ENCODE measurements at regions not wholly inside any gene's neighbourhood (a gene's known extent, or its start where the extent isn't known, plus 50 kb on each side); places are given as distances from the start of the nearest gene placed in this dataset.
"Not testable (repeated sequence)": the region's sequence is repeated elsewhere in the genome, so short reads cannot be mapped to it uniquely, and the experiment has no call there.

DNA sequence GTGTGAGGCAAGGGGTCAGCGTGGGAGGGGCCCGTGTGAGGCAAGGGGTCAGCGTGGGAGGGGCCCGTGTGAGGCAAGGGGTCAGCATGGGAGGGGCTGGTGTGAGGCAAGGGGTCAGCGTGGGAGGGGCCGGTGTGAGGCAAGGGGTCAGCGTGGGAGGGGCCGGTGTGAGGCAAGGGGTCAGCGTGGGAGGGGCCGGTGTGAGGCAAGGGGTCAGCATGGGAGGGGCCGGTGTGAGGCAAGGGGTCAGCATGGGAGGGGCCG is 119.2 kb downstream of the SEPTIN14 start:
- not testable (repeated sequence) for DNase-seq (ENCODE audit: low spot score)

DNA sequence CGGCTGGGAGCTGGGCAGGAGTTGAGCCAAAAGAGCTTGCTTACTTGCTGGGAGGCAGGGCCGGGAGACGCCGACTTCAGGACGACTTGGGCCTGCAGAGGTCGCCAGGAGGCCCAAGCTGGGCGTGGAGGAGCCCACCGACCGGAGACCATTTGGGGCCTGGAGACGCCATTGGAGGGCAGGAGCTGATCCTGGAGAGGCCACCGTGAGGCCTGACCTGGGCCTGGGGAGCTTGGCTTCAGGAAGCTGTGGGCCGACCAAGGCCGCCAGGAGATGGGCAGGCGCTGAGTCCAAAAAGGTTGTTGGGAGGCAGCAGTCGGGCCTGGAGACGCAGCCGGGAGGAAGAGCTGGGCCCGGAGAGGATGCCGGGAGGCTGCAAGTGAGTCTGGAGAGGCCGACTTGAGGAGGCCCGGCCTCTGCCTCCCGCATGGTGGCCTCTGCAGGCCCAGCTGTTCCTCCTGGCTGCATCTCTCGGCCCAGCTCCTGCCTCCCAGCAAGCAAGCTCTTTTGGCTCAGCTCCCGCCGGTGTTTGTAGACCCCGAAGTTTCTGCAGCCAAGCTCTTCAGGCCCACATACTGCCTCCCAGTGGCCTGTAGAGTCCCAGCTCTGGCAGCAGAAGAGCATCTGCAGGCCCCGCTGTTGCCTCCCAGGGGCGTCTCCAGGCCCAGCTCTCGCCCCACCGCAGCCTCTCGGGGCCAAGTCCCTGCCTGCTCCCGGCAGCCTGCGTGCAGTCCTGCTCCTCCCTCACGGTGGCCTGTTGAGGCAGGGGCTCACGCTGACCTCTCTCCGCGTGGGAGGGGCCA is 119.7 kb downstream of the SEPTIN14 start:
- DNase-seq (ENCODE audit: low spot score): not testable (repeated sequence)

DNA sequence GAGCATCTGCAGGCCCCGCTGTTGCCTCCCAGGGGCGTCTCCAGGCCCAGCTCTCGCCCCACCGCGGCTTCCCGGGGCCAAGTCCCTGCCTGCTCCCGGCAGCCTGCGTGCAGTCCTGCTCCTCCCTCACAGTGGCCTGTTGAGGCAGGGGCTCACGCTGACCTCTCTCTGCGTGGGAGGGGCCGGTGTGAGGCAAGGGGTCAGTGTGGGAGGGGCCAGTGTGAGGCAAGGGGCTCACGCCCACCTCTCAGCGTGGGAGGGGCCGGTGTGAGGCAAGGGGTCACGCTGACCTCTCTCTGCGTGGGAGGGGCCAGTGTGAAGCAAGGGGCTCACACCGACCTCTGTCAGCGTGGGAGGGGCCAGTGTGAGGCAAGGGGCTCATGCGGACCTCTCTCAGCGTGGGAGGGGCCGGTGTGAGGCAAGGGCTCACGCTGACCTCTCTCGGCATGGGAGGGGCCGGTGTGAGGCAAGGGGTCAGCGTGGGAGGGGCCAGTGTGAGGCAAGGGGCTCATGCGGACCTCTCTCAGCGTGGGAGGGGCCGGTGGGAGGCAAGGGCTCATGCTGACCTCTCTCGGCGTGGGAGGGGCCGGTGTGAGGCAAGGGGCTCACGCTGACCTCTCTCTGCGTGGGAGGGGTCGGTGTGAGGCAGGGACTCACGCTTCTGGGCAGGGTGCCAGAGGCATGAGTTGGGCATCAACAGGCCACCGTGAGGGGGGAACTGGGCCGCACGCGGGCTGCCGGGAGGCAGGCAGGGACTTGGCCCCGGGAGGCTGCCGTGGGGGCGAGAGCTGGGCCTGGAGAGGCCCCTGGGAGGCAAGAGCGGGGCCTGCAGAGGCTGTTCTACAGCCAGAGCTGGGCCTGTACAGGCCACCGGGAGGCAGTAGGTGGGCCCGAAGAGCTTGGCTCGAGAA is 120.6 kb downstream of the SEPTIN14 start:
- DNase-seq (ENCODE audit: low spot score): not testable (repeated sequence)

DNA sequence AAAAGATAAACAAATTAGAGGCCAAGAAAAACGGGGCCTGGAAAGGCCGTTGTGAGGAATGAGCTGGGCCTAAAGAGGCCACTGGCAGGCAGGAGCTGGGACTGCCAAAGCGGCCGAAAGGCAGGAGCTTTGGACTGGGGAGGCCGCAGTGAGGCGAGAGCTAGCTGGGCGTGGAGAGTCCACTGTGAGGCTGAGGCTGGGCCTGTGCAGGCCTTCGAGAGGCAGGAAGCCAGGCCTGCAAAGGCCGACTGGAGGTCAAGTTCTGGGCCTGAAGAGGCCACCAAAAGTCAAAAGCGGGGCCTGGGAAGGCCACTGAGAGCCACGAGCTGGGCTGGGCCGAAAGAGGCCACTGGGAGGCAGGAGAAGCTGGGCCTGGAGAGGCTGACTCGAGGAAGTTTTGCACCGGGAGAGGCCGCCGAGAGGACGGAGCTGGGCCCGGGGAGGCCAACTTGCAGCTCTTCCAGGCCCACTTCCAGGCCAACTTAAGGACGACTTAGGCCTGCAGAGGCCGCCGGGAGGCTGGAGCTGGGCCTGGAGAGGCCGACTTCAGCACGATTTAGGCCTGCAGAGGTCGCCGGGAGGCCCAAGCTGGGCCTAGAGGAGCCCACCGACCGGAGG is 121.8 kb downstream of the SEPTIN14 start:
- DNase-seq (ENCODE audit: low spot score): not testable (repeated sequence)

DNA sequence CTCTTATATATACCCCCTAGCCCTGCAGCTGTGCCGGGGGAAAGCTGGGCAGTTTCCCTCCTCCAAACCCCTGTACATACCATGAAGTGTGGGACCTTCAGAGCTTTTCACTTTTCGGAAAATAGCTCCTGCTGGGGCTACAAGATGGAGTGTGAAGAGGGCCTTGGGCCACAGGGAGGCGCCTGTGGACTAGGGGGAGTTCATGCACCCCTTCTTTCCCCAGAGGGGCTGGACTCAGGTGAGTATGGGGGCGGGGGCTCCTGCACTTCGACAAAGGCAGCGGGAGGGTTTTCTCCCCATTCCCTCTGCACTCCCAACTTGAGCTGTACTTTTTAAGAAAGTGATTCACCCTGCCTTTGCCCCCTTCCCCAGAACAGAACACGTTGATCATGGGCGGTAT is 122.5 kb downstream of the SEPTIN14 start:
- not testable (repeated sequence) for DNase-seq (ENCODE audit: low spot score)

DNA sequence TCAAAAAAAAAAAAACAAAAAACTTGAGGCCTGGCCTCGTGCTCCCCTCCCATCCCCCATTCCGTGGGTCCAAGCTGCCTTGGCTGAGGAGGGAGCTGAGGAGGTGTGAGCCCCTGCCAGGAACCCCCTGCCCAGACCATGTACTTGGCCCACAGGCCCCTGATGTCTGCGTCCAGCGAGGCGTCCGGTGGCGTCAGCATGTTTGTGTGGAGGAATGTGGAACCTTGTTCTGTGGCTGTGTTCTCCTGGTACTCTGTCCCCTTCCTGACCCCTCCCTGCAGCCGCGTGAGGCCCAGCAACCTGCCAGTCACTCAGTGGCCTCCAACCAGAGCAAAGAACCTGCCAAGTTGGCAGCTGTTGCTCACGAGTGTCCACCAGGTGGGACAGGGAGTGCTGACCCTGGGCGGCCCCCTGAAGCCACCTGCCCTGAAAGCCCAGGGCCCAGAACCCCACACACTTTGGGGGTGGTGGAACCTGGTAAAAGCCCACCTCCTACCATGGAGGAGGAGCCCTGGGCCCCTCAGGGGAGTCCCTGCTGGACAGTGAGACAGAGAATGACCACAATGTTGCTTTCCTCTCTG is 125.8 kb downstream of the SEPTIN14 start:
- not testable (repeated sequence) for DNase-seq (ENCODE audit: low spot score)

DNA sequence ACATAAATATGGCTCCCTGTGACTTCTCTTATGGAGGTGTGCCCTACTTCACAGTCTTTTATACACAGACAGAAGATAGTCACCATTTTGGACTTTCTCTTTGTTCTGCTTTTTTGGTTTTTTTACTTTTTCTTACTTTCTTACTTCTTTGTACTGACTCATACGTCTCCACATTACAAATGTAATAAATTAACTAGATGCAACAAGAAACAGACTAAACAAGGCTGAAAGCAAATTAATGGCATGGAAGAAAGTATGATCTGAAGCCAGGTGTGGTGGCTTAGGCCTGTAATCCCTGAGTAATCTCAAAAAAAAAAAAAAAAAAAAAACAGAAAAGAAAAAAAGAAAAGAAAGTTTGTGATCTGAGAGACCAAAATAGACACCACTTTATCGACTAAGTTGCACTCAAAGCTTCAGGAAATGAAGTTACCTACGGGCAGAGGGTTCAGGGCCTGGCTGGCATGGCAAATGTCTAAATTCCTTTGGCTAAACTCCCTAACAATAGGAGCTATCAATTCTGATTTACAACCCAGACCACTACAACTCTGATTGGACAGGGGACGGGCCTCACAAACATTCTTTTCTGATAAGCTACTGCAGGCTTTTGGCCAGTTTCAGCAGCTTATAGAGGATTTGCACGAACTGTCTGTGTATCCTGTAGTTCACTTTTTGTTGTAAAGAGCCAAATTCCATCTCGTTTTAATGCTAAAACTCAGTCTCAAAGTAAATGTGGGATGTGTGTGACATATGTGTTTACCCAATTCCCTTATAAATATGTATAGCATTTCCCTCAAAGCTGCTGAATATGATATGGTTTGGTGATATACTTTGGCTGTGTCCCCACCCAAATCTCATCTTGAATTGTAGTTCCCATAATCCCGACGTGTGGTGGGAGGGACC is 129.1 kb downstream of the SEPTIN14 start:
- DNase-seq (ENCODE audit: low spot score): no peak

DNA sequence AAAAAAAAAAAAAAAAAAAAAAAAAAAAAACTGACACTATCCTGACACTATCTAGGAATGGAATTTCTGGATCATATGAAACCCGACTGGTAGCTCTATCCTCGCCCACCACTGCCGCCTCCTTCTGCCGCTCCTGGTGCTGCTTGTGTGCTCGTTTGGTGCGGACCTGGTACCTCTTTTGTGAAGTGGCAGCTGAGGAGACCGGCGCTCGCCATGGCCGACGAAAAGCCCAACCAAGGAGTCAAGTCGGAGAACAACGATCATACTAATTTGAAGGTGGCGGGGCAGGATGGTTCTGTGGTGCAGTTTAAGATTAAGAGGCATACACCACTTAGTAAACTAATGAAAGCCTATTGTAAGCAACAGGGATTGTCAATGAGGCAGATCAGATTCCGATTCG is 130.6 kb downstream of the SEPTIN14 start:
- DNase-seq (ENCODE audit: low spot score): no peak

DNA sequence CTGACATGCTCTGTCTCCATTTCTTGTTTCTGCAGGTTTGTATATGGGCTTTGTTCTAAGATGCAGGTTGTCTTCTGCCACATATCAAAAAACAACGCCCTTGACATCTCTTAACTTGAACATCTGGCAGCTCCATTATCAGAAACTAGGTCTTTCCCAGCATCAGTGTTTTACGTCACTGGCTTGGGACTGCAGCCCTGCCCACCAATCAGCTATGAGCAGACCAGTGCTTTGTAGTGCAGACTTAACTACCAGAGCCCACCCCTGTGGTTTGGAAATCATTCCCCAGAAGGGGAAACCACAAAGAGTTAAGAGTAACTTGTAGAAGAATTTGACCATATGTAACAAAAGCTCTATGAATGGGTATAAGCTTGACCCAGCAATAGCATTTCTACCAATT is 132.4 kb downstream of the SEPTIN14 start:
- DNase-seq (ENCODE audit: low spot score): no peak

DNA sequence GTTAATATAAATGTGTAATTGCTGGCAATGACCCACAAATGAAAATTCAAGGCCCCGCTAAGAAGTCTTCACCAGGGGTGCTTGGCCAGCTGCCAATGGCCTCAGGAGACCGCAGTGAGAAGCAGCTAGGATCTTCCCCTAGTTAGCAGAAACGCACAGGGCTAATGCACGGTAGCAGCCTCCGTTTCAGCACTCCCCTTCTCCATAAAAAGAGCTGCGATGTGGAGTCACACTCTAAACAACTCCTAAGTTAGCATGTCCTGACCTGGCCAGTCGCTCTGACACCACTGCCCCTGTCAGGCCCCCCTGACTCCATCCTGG is 139.0 kb downstream of the SEPTIN14 start:
- DNase-seq (ENCODE audit: low spot score): no peak

DNA sequence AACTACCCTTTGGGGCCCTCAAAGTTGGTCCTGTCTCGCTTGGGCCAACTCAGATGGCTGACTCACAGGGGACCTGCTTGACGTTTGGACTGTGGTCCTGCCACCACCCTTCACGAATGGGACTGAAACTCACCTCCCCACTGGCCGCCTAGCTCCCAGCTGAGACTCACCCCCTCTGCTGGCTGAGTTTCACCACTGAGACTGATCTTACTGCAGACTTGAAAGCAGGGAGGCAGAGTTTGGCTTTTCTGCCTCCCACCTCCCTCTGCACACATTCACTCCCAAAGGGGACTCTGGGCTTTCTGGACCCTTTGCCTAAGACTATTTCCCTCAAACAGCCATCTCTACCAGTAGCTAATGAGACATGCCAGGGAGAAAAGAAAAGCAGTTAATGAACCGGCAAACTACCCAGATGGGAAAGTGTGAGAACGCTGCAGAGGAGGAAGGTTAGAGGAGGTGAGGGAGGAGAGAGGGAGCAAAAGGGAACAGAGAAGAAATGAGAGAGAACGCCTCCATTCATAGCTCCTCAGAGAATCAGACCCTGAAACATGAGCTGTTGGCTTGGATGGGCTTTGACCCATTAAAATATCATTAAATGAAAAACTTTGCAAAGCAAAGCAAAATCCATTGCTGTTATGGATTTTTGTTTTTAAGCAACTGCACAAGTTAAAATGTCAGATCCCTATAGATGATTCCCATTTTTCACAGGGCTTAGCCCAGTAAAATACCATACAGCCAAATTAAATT is 139.5 kb downstream of the SEPTIN14 start:
- not testable (repeated sequence) for DNase-seq (ENCODE audit: low spot score)

DNA sequence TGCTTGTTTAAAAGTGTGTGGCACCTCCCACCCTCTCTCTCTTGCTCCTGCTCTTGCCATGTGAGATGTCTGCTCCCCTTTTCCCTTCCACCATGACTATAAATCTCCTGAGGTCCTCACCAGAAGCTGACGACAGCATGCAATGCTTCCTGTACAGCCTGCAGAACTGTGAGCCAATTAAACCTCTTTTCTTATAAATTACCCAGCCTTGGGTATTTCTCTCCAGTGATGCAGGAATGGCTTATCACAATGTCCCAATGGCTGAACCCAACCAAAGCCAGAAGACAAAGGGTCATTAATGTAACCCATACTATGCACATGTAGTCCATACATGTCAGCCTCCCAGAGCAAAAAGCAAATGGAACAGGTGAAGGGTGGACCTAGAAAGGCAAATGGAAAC is 141.5 kb downstream of the SEPTIN14 start:
- DNase-seq (ENCODE audit: low spot score): not testable (repeated sequence)

DNA sequence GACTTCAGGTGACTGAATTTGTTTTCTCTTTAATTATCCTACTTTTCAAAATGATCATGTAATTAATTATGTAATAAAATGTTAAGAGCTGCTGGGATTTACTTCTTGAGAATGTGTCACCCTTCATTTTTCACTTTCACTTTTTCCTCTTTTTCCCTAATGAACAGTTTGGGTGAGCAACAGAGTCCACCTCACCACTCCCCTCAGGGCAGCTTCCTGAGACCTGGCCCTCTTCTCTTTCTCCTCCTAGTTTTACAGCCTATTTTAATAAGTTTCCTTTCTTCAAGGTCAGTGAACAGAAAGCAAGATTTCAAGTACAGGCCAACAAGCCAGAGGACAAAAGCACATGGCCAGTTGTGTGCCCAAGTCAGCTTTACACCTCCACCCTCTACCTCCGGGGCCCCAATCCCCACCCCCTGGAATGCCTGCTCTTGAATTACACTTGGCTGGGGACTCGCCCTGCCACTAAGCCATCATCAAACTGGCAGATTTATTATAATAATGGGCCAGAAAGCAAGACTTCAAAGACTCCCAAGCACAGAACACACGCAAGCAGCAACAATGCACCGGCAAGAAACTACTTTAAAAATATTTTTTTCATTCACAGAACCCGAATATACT is 143.1 kb upstream of the VOPP1 start:
- not testable (repeated sequence) for DNase-seq (ENCODE audit: low spot score)

DNA sequence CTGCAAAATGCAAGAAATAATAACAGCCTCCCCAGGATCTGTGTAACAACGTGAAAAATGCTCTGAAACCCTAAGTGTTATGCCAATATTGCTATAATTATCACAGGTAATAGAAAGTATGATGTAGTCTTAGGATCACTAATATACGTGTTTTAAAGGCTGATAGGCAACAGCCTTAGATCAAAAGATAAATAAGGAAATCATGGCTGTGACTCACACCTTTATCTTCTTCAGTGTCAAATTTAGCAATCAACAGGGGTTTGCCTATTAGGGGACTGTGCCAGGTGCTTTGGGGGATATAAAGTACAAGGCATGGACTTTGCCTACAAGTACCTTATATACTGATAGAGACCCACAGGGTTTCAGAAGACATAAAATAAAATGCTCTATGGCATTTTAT is 142.1 kb upstream of the VOPP1 start:
- not testable (repeated sequence) for DNase-seq (ENCODE audit: low spot score)

DNA sequence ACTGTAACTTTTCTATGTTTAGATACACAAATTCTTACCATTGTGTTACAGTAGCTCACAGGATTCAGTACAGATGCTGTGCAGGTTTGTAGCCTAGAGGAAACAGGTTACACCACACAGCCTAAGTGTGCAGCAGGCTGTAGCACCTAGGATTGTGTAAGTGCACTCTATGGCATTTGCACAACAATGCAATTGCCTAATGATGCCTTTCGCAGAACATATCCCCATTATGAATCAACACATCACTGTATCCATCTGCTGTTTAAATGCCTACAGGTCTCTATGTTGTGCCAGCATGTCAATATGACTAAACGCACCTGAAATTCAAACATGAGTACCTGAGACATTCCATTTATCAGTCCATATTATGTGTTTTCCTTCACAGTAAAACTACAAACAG is 138.0 kb upstream of the VOPP1 start:
- DNase-seq (ENCODE audit: low spot score): not testable (repeated sequence)

DNA sequence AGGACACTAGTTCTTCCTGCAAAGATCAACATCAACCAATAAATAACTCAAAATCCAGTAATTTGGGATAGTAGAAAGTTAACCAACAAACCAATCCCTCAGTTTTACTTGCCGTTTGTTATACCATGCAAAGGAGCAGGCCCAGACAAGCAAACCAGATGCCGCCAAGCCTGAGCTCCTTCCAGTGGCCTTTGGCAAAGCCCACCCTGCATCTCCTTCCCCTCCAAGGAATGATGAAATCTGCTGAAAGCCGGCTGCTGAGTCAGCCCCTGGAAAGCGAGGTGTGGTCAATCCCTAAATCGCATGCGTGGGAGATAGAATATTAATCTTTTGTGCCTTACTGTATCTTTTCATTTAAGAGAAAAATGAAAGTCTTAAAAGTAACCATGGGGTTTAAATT is 135.7 kb upstream of the VOPP1 start:
- not testable (repeated sequence) for DNase-seq (ENCODE audit: low spot score)

DNA sequence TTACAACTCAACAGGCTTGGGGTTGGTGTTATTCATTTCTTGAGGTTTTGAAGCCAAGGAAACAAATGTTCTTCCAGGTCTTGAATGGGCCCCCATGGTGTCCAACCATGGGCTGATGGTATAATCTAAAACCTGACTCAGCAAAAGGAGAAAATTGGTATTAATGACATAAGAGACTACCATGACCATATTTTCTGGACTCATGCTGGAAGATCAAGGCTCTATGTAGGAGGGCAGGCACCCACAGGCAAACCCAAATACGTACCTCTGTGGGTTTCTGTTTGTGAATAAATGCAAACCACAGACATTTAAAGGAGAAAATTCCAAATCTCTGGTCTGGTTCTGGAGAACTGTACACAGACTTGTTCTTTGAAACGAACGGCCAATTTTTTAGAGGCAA is 135.1 kb upstream of the VOPP1 start:
- DNase-seq (ENCODE audit: low spot score): not testable (repeated sequence)

DNA sequence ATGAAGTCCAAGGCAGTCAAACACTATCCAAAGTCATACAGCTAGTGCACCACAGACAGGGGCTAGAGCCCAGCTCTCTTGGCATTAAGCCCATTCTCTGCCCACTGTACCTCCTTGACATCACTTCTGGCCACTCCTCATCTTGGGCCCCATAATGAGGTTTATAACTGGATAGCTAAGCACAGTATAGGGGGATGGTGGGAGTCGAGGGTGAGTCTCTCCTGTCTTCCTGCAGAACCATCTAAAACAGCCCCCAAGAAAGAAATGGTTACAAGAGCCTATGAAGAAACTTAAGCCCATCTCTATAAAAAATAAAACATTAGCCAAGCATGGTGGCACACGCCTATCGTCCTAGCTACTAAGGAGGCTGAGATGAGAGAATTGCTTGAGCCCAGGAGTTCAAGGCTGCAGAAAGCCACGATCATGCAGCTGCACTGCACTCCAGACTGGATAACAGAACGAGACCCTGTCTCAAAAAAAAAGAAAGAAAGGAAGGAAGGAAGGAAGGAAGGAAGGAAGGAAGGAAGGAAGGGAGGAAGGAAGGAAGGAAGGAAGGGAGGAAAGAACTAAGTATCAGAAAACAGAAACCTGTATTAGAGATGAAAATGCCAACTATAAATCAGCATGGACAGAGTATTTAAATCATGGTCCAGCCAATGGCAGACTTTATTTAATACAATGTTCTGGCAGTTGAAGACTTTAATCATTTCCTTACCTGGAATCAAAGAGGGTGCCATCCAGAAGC is 134.3 kb upstream of the VOPP1 start:
- not testable (repeated sequence) for DNase-seq (ENCODE audit: low spot score)

DNA sequence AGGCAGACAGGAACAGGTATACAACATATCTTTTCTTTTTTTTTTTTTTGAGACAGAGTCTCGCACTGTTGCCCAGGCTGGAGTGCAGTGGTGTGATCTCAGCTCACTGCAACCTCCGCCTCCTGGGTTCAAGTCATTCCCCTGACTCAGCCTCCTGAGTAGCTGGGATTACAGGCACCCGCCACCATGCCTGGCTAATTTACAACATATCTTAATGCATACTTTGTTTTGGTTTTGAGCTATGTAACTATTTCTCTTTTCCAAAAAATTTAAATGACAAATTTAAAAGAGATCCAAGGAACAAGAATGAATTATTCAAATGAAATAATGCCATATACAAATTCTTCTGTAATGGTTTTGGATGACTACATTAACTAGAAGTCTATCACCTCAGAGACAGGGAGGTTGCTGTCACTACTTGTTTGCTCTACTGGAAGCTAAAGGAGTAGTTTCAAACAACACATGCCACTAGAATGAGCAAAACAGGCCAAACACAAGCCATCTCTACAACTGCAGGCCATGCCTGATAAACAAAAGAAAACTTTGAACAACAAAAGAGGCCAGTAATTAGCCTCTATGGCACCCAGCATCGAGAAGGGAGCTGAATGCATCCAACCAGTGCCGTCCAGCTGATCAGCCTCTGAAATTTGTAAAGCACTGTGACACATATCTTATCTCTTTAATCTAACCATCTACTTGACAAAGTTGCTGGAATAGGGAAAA is 133.6 kb upstream of the VOPP1 start:
- not testable (repeated sequence) for DNase-seq (ENCODE audit: low spot score)

All from CD4-positive, alpha-beta T cell treated with Interleukin-6 at 100 ng/mL for 8 hours (primary cell).